ENCODE measurements at regions not wholly inside any gene's neighbourhood (a gene's known extent, or its start where the extent isn't known, plus 50 kb on each side); places are given as distances from the start of the nearest gene placed in this dataset.

GRCh38 chr2:180707175-180707883 is 273.1 kb upstream of the UBE2E3 start:
- H3K9me3 Mint-ChIP-seq (ENCODE audit: unreplicated experiment): peaks cover 10% of the 10 kb centered on the region

GRCh38 chr2:180706694-180707093 is 273.7 kb upstream of the UBE2E3 start:
- TF ChIP-seq, protein P1, sequence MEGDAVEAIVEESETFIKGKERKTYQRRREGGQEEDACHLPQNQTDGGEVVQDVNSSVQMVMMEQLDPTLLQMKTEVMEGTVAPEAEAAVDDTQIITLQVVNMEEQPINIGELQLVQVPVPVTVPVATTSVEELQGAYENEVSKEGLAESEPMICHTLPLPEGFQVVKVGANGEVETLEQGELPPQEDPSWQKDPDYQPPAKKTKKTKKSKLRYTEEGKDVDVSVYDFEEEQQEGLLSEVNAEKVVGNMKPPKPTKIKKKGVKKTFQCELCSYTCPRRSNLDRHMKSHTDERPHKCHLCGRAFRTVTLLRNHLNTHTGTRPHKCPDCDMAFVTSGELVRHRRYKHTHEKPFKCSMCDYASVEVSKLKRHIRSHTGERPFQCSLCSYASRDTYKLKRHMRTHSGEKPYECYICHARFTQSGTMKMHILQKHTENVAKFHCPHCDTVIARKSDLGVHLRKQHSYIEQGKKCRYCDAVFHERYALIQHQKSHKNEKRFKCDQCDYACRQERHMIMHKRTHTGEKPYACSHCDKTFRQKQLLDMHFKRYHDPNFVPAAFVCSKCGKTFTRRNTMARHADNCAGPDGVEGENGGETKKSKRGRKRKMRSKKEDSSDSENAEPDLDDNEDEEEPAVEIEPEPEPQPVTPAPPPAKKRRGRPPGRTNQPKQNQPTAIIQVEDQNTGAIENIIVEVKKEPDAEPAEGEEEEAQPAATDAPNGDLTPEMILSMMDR (IDR thresholded peaks at IDR 0.05): no peak
- Mint-ChIP-seq H3K4me1 (ENCODE audit: unreplicated experiment) (peaks cover 16% of the 10 kb centered on the region), H3K9me3 (ENCODE audit: unreplicated experiment) (peaks cover 6% of the 10 kb centered on the region), H3K4me3 (ENCODE audit: unreplicated experiment) (no peak overlapping the region), H3K27ac (ENCODE audit: unreplicated experiment) (no peak overlapping the region), H3K27me3 (ENCODE audit: unreplicated experiment) (no peaks in the 10 kb centered on the region), H3K36me3 (ENCODE audit: unreplicated experiment) (no peaks in the 10 kb centered on the region)
- DNase-seq (ENCODE audit: extremely low spot score, unreplicated experiment): no peak

More at GRCh38 chr2:180707175-180707883, 273.1 kb upstream of the UBE2E3 start:
- H3K36me3 Mint-ChIP-seq (ENCODE audit: unreplicated experiment): no peaks in the 10 kb centered on the region
- TF ChIP-seq, protein P1 (IDR thresholded peaks at IDR 0.05): no peak
- H3K27me3 Mint-ChIP-seq (ENCODE audit: unreplicated experiment): no peaks in the 10 kb centered on the region
- no peak overlapping the region for H3K4me3 Mint-ChIP-seq (ENCODE audit: unreplicated experiment)
- H3K27ac Mint-ChIP-seq (ENCODE audit: unreplicated experiment): no peak overlapping the region
- H3K4me1 Mint-ChIP-seq (ENCODE audit: unreplicated experiment): peaks cover 16% of the 10 kb centered on the region
- DNase-seq (ENCODE audit: extremely low spot score, unreplicated experiment): no peak

DNA sequence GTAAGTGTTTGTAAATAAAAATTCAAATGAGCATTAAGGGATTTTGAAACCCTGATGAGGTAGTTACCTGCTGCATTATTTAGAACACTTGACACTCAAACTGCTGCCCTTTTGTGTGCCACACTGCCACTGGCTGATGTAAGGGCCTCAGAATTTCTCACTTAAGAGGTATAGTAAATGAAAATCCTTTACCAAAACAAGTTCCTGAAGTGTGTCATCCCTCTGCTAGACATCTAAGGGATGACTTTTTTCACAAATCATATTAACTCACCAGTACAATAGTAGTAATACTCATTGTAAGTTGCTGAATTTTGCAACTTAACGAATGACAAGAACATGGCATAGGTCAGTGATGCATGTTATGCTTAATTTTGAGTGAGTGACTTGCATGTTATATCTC is 274.9 kb upstream of the UBE2E3 start:
- TF ChIP-seq, protein P1 (IDR thresholded peaks at IDR 0.05): no peak
- Mint-ChIP-seq H3K4me3 (ENCODE audit: unreplicated experiment) (no peak overlapping the region), H3K27me3 (ENCODE audit: unreplicated experiment) (no peaks in the 10 kb centered on the region), H3K4me1 (ENCODE audit: unreplicated experiment) (peaks cover 16% of the 10 kb centered on the region), H3K36me3 (ENCODE audit: unreplicated experiment) (no peaks in the 10 kb centered on the region), H3K27ac (ENCODE audit: unreplicated experiment) (no peak overlapping the region), H3K9me3 (ENCODE audit: unreplicated experiment) (peaks cover 6% of the 10 kb centered on the region)
- DNase-seq (ENCODE audit: extremely low spot score, unreplicated experiment): no peak

DNA sequence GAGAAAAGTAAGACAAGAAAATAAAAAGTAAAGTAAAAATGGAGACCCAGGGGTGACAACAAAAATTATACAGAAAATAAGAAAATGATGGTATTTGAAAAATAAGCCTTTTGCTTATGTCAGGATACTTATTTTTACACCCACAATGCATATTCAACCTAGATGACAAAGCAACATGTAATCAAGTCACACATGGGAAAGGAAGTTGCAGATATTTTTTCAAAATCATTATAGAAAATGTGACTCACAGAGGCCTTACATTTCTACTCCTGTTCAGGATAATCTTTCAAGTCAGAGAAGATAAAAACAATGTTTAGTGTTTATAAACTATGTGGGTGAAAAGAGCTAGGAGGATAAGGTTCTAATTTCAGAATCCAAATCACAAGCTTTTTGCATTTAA is 275.3 kb upstream of the UBE2E3 start:
- TF ChIP-seq, protein P1 (IDR thresholded peaks at IDR 0.05): no peak
- Mint-ChIP-seq H3K27me3 (ENCODE audit: unreplicated experiment) (no peaks in the 10 kb centered on the region), H3K36me3 (ENCODE audit: unreplicated experiment) (no peaks in the 10 kb centered on the region), H3K27ac (ENCODE audit: unreplicated experiment) (no peak overlapping the region), H3K4me1 (ENCODE audit: unreplicated experiment) (peaks cover 16% of the 10 kb centered on the region), H3K9me3 (ENCODE audit: unreplicated experiment) (peaks cover 6% of the 10 kb centered on the region), H3K4me3 (ENCODE audit: unreplicated experiment) (no peak overlapping the region)
- DNase-seq (ENCODE audit: extremely low spot score, unreplicated experiment): no peak

- H3K36me3 Mint-ChIP-seq (ENCODE audit: unreplicated experiment): no peaks in the 10 kb centered on the region
- peaks cover 6% of the 10 kb centered on the region for H3K9me3 Mint-ChIP-seq (ENCODE audit: unreplicated experiment)
- TF ChIP-seq, protein P1 (IDR thresholded peaks at IDR 0.05): no peak
- DNase-seq (ENCODE audit: extremely low spot score, unreplicated experiment): no peak
- H3K4me1 Mint-ChIP-seq (ENCODE audit: unreplicated experiment): peaks cover 3% of the 10 kb centered on the region
- no peak overlapping the region for H3K27ac Mint-ChIP-seq (ENCODE audit: unreplicated experiment)
- H3K4me3 Mint-ChIP-seq (ENCODE audit: unreplicated experiment): no peak overlapping the region
- no peaks in the 10 kb centered on the region for H3K27me3 Mint-ChIP-seq (ENCODE audit: unreplicated experiment)
These were observed 280.6 kb upstream of the UBE2E3 start for GRCh38 chr2:180699657-180700361.

Measured in osteocyte (in vitro differentiated cells).